Stimulated activated CD4-positive, alpha-beta T cell treated with anti-CD3 and anti-CD28 coated beads, Interleukin-15, amount 100 ng/mL, for 1 hour (primary cell): ENCODE measurements at regions not wholly inside any gene's neighbourhood (a gene's known extent, or its start where the extent isn't known, plus 50 kb on each side); places are given as distances from the start of the nearest gene placed in this dataset.
"Not testable (repeated sequence)": the region's sequence is repeated elsewhere in the genome, so short reads cannot be mapped to it uniquely, and the experiment has no call there.

Source experiments
- DNase-seq, 2 donors: peaks; one replicate each; pipeline ENCODE4 v3.0.0-alpha.2; 2020; ENCODE audit warnings: low read depth in 1 of 2, low spot score in 1 of 2

DNA sequence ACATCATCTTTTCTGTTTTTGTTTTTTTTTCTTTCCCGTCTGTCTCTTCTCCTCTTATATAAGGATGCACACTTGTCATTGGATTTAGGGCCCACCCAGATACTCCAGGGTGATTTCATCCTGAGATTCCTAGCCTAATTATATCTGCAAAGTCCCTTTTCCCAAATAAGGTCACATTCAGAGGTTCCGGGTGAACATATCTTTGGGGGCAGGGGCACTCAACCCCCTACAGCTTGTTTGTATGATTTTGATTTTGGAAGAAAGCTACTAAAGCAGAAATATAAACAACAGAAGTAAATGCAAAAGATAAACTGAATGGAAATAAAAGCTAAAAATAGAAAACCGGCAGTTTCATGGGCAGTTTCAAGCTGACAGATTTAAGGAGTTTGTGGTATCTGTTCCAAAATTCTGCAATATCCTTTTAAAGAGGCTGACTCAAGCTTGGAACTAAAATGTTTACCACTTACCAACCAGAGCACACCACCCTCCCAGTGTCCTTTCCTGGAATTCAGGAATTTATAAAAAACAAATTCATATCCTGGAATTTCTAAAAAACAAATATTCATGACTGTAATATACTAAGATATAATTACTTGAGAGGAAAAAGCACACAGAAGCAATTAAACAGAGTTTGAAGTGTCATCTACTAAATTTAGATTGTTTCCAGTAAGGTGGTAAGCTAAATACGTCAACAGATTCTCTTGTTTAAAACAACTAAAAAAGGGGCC lies 100.0 kb upstream of the CARMIL1 start:
- no peak for DNase-seq

DNA sequence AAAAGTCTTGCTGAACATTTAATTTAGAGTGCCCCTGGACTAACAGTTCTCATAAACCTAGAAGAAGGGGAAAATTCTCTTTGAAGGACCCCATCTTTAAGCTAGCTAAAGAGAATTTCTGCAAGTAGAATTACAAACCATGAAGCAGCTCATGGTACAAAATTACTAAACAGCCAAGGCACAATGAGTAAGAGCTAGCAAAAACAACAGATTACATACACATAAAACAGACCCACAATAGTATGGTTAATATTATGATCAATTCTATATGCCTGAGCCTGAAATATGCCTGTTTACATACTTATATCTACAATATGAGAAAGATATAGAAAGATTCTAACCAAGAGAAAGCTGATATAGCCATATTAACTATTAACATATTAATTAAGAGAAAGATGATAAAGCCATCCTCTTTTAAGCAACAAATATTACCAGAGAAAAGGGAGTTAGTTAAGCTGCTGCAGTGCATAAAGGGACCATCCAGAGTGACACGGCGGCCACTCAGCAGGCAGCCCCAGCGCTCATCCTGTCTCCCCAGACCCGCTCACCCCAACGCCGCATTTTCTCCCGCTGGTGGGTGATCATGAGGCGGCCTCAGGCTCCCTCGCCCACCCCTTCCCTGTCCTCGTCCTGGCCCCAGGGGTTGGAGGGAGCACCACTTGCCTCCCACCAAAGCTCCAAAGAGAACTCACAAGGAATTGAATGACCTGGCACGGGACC lies 98.4 kb upstream of the CARMIL1 start:
- no peak for DNase-seq

GRCh38 chr6:25181350-25181724 lies 97.8 kb upstream of the CARMIL1 start:
- DNase-seq = no peak

DNA sequence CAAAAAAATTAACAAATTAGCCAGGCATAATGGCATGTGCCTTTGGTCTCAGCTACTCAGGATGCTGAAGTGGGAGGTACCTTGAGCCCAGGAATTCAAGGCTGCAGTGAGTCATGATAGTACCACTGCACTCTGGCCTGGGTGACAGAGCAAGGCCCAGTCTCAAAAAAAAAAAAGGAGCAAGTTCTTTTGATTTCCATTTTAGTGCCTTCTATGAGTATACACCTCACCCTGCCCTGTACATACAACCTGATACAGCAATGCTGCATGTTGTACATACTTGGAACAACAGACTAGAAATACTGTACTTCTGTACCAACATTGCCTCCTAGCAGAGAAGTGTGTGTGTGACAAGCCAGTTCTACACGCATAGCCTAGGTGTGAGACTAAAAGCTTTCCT lies 97.3 kb upstream of the CARMIL1 start:
- no peak for DNase-seq

- DNase-seq = no peak
These were observed 92.3 kb upstream of the CARMIL1 start for GRCh38 chr6:25186919-25187318.

GRCh38 chr6:25188232-25188631 lies 90.9 kb upstream of the CARMIL1 start:
- DNase-seq = no peak

- DNase-seq = no peak
These were observed 86.3 kb upstream of the CARMIL1 start for GRCh38 chr6:25192590-25193459.

GRCh38 chr6:25193460-25194171 lies 85.6 kb upstream of the CARMIL1 start:
- no peak for DNase-seq

GRCh38 chr6:25194172-25194678 lies 84.9 kb upstream of the CARMIL1 start:
- no peak for DNase-seq

DNA sequence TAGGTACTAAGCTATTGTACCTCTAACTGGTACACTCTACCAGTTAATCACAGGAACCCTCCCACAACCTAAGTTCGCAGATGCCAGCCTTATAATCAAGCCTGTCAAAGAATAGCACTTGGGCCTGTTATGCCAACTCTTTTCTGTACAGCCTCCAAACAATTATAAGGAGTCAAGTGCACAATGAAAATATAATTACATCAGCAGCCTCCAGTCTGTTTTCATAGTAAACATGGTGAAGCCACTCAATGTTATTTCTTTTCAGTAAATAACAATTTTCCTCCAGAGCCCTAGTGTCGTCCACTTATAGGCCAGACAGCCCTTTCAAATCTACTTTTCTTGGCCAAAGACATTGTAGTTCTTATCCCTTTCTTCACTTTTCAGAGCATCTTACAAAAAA lies 82.7 kb upstream of the CARMIL1 start:
- no peak for DNase-seq

DNA sequence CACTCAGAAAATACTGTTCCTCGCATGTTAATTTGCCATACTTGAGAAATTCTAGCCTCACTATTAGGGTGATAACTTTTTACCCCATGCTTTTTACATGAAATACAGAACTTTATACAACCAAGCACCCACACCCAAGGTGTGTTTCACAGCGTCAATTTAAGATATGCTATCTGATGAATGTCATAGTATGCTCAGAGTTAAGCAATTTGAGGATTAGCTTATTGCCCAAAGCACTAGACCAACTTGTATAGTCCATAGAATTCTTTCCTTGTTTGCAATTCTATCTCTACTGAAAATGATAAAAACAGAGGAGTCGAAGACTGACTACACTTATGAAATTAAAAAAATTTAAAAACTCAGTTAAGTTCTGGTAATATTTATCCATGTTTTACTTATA lies 82.1 kb upstream of the CARMIL1 start:
- no peak for DNase-seq

GRCh38 chr6:25199544-25199943 lies 79.6 kb upstream of the CARMIL1 start:
- no peak for DNase-seq

GRCh38 chr6:25202504-25202903 lies 76.7 kb upstream of the CARMIL1 start:
- no peak for DNase-seq

GRCh38 chr6:25205629-25206028 lies 73.5 kb upstream of the CARMIL1 start:
- no peak for DNase-seq

DNA sequence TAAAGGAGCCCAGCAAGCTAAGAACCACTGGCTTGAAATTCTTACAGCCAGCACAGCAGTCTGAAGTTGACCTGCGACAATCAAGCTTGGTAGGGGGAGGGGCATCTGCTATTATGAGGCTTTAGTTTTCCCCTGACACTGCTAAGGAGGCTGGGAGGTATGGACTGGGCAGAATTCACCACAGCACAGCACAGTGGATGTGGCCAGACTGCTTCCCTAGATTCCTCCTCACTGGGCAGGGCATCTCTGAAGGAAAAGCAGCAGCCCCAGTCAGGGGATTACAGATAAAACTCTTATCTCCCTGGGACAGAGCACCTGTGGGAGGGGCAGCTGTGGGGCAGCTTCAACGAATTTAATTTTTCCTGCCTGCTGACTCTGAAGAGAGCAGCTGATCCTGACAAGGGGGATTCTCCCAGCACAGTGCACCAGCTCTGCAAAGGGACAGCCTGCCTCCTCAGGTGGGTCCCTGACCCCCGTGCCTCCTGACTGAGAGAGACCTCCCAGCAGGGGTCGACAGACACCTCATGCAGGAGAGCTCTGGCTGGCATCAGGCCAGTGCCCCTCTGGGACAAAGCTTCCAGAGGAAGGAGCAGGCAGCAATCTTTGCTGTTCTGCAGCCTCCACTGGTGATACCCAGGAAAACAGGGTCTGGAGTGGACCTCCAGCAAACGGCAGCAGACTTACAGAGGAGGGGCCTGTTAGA lies 71.6 kb upstream of the CARMIL1 start:
- DNase-seq = not testable (repeated sequence)

GRCh38 chr6:25215881-25216280 lies 63.3 kb upstream of the CARMIL1 start:
- DNase-seq = no peak

- no peak for DNase-seq
These were observed 61.9 kb upstream of the CARMIL1 start for GRCh38 chr6:25217302-25217701.

GRCh38 chr6:25217829-25218228 lies 61.3 kb upstream of the CARMIL1 start:
- no peak for DNase-seq

GRCh38 chr6:25218346-25218745 lies 60.8 kb upstream of the CARMIL1 start:
- no peak for DNase-seq

GRCh38 chr6:25219216-25219916 lies 59.8 kb upstream of the CARMIL1 start:
- DNase-seq = no peak
